ENCODE measurements at regions not wholly inside any gene's neighbourhood (a gene's known extent, or its start where the extent isn't known, plus 50 kb on each side); places are given as distances from the start of the nearest gene placed in this dataset.

DNA sequence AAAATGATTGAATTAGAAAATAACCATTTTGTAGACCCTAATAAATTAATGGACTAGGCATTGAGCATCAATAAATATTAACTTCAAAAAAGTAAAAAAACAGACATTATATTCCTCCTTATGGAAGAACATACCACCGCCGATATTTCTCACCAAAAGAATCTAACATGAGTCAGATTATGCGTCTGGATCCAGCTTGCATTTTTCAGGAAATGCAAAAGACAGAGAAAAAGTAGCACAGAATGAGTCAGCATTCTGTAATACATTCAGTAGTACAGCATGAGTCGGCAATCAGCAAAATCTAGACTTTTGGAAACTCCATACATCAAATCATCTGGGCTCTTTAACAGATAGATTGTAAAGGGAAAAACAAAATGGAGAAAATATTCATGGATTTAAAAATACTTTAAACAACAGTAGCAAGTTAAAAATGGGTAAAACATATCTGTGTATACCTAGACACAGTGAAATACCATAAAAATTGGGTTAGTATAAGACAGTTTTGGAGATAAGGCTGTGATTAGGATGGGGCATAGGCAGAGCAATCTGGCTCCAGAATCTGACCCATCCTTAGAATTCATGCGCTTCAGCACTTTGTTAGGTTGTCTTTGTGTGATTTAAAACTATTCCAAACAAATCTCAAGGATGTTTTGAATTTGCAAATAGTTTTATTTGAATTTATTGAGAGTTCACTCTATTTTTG, 633.0 kb upstream of the FAM241A start:
- no peak for DNase-seq

DNA sequence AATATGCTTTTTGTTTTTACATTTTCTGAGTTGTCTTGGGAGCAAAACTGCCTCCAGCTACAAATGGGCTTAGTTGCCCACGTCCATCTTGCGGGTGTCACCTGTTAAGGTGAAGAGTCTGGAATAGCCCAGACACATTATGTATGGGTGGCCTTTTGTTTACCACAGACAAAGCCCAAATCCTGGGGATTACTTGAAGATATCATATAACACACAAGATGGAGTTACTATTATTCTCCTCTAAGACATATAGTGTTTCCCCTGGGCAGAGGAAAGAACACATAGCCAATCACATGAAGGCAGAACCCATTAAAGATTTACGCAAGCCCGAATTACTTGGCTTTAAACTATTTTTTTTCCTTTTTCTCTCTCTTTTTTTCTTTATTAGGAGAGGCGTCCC, 625.6 kb upstream of the FAM241A start:
- no peak for DNase-seq

DNA sequence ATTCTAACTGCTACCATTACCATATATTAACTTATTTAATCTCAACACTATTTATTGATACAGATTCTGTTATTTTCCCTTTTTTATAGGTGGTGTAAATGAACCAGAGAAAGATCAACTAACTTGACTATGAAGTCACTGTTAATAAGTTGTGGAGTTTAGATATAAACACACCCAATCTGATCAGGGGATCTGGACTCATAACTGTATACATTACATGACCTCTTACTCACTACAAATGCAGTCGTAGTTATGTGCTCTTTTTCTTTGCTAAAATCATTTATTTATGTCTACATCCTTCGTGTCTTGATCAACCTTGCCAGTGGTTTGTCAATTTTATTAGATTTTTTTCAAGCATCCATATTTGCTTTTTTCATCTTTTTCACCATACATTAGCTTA, 614.8 kb upstream of the FAM241A start:
- no peak for DNase-seq

DNA sequence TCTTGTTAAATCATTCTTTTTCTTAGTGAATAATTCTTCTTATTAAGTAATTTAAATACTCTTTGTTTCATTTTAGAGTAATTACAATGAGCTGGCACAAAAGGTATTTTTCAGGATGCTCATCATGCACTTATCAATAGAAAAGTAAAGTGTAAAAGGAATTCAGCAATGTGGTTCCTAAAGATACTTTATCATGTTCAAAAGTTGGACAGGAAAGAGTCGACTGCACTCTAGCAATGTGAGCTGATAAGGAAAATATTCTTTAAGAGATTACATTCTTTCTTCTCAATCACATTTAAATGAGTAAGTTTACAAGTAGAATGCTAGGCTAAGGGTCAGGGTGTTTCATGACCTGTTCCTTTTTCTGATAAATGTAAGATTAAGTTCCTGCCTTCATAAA, 609.5 kb upstream of the FAM241A start:
- no peak for DNase-seq

DNA sequence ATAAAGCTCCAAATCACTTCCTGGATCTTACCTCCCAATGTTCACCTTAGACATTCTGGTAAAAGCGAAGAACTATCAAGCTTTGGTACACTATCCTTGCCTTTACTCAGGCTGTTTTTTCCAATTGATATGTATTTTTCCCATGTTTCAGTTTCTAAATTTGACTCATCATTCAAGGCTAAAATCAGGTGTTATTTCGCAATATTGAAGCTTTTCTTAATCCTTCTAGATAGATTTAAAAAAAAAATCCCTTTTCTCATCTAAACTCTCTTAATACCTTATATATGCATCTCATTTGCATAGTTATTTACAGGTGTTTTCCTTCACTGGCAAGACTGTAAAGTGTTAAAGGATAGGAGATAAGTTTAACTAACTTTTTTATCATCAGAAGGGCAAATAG, 608.1 kb upstream of the FAM241A start:
- no peak for DNase-seq

DNA sequence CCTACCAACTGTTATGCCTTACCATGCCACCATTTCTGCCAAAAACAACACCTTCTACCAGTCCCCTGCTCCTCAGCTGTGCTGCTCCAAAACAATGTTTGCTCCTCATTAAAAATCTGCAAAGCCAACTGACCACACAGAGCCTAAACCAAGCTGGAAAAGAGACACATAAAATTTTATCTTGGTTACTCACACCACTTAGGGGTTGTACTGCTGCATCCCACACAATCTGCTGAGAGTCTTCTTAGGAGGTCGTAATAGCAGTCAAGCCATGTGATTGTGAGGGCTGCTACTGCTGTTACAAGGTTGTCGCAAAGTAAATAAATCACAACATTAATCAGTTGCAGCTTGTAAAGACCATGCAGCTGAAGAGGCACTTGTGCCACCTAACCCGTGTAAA, 607.4 kb upstream of the FAM241A start:
- DNase-seq, result no peak

DNA sequence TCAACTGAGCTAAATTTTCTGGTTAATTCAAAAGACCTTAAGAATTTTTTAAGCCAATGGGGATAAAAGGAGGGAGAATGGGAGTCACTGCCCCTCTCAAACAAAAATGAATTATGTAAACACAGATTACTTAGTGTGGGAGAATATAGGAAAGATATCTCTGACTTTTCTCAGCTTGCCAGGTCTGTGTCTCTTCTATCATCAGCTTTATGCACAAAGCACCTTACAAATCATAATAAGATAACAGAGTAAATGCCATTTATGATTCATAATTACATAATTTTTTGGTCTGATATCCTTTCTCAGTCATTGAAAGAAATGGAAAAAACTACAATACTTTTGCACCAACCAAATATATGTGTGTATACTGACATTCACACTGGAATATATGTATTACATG, 604.6 kb upstream of the FAM241A start:
- no peak for DNase-seq

DNA sequence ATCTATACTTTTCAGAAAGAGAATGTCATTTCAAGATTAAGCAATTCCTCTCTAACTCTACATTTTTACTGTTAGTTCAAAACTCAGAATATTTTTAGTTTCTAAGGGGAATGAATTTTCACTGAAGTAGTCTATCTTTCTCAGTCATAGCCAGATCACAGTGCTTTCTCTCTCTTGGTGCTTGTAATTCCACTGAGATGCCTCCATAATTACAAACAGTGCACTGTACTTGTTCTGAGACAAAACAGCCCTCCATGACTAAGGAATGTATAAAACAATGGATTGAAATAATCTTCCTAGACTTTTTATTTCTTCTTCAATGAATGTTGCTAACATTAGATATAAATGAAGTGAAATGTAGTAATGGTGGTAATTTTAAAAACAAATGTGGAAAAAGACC, 603.2 kb upstream of the FAM241A start:
- DNase-seq, result no peak

DNA sequence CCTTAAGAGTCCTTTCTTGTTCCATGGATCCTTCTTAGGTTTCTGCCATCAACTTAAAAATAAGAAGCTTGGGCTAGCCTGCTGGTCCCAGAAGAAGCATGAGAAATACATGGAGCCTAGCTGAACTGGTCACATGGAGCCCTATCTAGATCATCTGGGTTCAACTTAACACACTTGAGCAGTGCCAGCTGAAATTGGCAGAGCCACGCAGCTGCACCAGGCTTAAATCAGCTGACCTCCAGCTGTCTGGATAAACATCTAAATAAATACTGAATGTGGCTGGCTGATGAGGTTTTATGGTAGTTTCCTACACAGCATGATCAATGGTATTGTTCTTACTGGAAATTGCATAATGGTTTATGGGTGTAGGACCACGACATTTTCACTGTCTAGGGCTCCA, 598.4 kb upstream of the FAM241A start:
- no peak for DNase-seq

DNA sequence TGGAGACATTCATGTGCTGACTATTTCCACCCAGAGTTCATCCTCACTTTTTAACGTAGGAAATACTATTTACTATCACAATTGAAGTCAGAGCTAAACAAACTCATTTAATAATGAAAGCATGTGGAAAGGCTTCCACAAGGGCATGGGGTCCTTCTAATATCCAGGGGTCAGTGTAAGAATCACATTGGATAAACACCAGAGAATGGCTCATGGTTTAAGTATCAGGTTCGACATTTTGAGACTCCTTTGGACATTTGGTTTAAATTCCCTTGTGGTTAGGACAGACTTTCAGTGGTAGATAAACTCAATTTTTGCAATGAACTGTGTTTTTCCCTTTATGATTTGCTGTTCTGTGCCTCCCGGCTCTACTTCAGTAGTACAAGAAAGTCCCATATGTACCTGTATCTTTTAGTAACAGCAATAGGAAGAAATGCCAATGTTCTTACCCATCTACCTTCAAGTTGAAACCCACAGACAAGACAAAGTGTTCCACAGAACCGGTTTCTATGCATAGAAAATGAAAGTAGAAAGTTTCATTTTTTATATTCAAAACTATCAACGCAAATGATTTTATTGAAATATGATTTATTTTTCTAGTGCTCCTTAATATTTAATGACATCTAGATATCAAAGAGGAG, 589.0 kb upstream of the FAM241A start:
- no peak for DNase-seq

DNA sequence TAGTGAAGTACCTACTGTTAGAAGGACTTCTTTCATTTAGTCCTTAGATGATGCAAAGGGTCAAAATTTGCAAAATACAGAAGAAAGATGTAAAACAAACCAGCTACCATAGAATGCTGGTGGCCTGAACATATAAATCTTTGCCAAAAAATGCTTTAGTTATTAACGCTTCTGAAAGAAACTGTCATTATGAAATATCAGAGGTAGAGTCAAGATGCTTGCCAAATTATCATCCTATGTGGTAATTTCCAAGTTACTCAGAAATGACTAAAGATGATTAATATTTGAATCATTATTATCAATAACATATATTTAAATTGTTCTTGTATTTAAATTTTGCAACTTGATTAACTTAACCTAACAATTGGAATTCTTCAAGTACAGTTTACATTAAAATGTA, 588.4 kb upstream of the FAM241A start:
- no peak for DNase-seq

DNA sequence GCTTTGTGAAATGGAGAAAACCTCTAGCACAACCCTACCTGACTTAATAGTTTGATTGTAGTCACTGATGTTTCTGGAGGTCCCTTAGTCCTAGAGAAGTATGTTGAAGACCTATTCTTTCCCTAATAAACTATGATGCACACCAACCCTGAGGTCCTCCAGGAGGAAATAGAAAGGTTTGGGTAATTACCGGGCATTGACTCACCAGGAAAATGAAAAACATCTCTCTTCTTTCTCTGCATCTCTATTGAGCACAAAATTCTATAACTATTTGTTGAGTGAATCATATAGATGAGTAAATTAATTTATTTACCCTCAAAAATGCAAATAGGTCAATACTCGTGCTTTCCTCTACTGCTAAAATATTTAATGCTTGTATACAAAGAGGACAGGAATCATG, 582.4 kb upstream of the FAM241A start:
- no peak for DNase-seq

DNA sequence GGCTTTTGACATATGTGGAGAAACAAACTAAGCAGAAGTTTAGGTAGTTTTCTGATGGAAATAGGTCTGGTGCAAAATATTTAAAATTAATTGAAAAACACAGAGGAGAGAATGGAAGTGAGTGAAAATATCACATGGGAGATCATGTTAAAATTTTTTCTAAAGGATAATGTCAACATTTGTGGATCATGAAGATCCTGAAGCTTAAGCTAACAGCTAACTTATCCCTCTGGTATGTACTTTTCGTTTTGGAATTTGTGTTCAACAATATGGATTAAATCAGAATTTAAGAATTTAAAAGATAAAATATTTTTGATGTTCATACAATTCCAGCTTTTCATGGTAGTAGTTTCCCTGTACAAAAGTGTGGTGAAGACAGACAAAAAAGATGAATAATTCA, 572.8 kb upstream of the FAM241A start:
- no peak for DNase-seq

DNA sequence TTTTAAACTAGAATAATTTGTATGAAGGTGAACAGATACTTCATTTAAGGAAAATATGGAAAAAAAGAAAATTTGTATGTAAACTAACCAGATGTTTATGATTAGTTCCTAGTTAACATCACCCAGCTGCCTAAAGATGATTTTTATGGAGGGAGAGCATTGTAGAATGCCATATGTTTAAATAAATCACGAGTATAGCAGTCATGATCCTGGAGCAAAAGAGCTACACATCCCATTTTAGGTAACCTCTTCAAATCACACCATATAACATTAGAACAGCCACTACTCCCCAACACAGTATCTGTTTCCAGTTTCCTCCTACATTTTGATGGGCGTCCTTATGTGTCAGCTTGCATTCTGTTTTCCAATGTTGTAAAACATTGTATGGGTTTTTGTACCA, 571.9 kb upstream of the FAM241A start:
- no peak for DNase-seq

DNA sequence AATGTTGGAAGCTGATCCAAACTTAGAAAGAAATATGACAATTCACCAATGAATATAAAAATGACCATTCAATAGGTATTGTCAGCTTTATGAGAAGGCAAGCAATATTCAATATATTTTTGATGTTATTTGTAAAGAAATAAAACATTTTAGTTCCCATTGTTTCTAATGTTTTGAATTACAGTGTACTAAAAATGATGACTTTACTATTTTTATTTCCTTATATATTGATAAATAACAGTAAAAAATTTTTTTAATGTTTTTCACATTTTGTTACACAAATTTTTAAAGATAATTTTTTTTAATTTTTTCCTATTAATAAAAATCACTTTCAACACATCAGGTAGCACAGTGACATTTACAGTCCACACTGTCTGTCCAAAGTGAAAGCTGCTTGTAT, 565.5 kb upstream of the FAM241A start:
- DNase-seq, result no peak

DNA sequence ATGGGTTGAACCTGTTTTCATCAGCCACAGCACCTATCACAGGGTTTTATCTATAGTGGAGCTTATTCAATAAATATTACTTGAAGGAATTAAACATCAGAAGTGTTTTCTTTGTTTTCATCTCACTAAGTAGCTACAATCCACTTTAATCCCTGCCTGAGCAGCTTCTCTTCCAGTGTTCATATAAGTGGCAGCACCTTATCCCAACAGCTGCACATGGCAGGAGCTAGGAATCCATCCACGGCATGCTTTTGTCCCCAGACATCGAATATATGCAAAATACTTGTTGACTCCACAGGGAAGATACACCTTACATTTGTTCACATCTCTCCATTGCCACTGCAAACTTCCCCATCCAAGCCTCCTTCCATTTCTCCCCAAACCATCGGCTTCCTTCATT, 549.8 kb upstream of the FAM241A start:
- no peak for DNase-seq

DNA sequence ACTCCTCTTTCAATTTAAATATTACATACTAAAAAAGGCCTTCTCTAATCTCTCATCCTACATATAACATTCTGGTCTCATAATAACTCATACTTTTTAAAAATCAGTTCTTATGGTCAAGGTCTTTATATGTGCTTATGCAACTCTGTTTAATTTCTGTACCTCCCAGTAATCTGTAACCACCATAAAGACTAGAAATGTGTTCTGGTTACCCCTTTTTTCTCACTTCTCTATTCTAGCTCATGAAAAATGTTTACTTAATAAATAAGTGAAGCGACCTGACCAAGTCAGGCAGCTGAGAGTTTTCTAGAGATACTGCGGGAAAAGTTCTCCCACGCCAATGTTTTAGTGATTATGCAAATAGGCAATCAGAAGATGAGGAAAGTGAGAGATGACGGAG, 548.8 kb upstream of the FAM241A start:
- no peak for DNase-seq

DNA sequence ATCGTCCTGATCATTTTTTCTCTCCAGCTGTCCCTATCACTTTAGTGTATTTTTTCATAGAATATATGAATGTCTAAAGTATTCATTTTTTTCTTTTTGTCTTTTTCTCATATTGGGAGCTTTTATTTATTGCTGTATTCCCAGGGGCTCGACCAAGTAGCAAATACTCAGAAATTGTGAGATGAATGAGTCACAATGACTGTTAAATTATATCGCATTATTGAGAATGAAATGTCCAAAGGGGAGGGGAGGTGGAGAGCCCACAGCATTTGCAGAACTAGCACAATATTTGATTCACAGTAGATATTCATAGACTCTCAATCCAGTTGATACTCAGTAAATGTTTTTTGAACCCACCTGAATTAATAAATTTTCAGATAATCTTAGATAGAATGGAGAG, 543.6 kb upstream of the FAM241A start:
- DNase-seq, result no peak

DNA sequence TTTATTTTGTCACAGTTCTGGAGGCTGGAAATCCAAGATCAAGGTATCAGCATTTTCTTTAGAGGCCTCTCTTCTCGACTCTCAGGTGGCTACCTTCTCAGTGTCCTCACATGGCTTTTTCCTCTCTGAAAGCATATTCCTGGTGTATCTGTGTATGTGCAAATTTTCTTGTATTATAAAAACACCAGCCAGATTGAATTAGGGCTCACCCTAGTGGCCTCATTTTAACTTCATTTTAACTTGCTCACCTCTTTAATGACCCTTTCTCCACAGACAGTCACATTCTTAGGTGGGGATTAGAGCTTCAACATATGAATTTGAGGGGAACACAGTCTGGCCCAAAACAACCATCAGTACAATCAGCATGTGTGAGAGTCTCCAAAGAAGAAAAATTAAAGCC, 542.4 kb upstream of the FAM241A start:
- no peak for DNase-seq

DNA sequence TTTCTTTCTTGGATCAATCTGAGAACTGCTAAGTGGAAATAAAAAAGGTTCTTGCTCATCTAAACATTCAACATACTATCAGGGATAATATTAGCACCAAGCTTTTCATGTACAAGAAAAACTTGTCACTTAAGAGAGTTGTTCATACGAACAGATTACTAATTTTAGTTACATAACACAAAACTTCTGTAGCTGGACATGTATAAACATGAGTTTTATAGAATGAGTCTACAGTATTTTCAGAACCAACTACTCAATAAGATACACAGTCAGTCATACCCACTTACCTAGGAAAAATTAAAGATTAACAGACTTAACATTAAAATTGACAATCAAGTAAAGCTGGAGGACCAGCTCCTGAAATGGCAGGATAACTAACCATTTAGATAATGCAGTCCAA, 540.1 kb upstream of the FAM241A start:
- DNase-seq, result no peak

DNA sequence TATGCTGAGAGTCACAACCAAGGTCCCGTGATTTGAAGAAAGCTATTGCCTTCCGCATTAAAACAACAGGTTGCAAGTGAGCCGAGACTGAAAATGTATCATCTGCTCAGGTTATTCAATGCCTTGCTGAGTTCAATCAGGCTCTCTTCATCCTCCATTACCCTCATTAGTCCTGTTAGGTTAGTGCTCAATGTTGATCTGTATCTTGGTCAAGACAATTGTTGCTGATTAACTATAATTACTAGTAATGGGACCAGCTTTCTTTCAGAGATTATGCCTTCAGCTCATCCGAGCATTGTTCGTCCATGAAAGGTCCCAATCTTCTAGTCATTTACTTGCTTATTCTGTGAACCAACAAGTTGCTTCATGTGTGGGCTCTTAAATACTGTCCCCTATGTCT, 534.6 kb upstream of the FAM241A start:
- no peak for DNase-seq

DNA sequence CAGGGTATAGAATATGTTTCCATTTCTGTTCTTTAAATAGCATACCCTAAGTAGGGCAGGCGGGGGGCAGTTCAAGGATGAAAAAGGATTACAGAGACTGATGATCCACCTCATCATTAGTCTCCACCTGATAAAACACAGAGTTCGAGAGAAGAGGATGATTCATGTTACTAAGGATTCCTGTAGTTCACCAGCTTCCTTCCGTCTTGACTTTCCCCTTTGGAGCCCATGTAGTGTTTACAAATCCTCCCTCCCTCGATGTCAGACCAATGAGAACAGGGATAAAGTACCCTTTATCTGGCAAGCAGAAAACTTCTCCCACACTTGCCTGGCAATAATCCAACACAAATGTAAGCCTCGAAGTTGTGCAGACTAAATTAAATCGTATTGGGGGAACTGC, 526.3 kb upstream of the FAM241A start:
- no peak for DNase-seq

DNA sequence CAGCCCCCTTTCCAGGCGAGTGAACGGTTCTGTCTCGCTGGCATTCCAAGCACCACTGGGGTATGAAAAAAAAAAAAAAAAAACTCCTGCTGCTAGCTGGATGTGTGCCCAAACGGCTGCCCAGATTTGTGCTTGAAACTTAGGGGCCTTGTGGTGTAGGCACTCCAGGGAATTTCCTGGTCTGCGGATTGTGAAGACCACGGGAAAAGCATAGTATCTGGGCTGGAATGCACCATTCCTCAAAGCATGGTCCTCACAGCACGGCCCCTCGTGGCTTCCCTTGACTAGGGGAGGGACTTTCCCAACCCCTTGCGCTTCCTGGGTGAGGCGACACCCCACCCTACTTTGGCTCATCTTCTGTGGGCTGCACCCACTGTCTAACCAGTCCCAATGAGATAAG, 516.8 kb upstream of the FAM241A start:
- DNase-seq, result no peak

DNA sequence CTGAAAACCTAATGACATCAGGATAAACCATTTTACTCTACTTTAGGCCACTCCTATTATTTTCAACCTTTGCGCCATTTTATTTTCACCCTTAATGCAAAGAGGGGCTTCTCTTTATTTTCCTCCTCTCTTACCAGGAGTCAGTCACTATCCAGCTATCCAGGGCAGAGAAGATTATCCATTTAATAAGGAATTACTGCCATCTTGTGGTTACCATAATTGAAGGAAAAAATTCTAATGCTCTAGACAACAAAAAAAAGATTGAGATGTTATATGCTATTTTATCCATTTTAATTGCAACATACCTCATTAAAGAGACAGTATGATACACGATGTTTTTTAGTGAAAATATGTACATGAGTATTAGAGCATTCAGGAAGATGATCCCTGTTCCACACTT, 514.5 kb upstream of the FAM241A start:
- no peak for DNase-seq

All from activated T-cell treated with anti-CD3 and anti-CD28 coated beads, Interleukin-2, amount 50 U/mL, for 48 hours (primary cell).